Upper lobe of right lung (tissue), 1 donor: ENCODE measurements at regions not wholly inside any gene's neighbourhood (a gene's known extent, or its start where the extent isn't known, plus 50 kb on each side); places are given as distances from the start of the nearest gene placed in this dataset.
"Not testable (repeated sequence)": the region's sequence is repeated elsewhere in the genome, so short reads cannot be mapped to it uniquely, and the experiment has no call there.

ENCODE experiments used
- ATAC-seq: fragments of 200-7000 bp; cut with Tn5 transposase; one replicate; pipeline ENCODE4 v1.9.1; 2020; ENCODE audit warnings: mild to moderate bottlenecking, moderate library complexity
- DNase-seq: peaks from one replicate; pipeline ENCODE4 v3.0.0-alpha.2; 2020
- H3K27ac ChIP-seq: fragments of 200-600 bp; one replicate; pipeline ENCODE4 v1.8.0; 2022
- H3K27me3 ChIP-seq: fragments of 200-600 bp; one replicate; pipeline ENCODE4 v1.8.0; 2022; ENCODE audit warnings: mild to moderate bottlenecking
- H3K36me3 ChIP-seq: fragments of 200-600 bp; one replicate; pipeline ENCODE4 v1.8.0; 2022
- H3K4me1 ChIP-seq: fragments of 200-600 bp; one replicate; pipeline ENCODE4 v1.8.0; 2022
- H3K4me3 ChIP-seq: fragments of 200-600 bp; one replicate; pipeline ENCODE4 v1.8.0; 2022; ENCODE audit warnings: mild to moderate bottlenecking
- H3K9me3 ChIP-seq: fragments of 200-600 bp; one replicate; pipeline ENCODE4 v1.8.0; 2022
- CTCF ChIP-seq: fragments of 200-600 bp; IDR thresholded peaks from one replicate; pipeline ENCODE4 v1.8.0; 2022; ENCODE audit warnings: antibody characterized with exemption
- intact Hi-C: fragments of 100-400 bp; cut with DNase I; formaldehyde crosslinking; loops from one replicate; pipeline ENCODE4 v1.11.0; 2022
- donor health status: DM: no; HTN: yes; CAD: no; lungs with severe emphysema.

GRCh38 chr3:159672728-159673688 lies 315.6 kb upstream of the IL12A start:
- H3K27ac ChIP-seq, result no peak overlapping the region
- ATAC-seq, result no peak
- intact Hi-C loops, result no loop called here

GRCh38 chr3:159674583-159674982 lies 314.1 kb upstream of the IL12A start:
- Histone ChIP-seq H3K4me1 (no peaks in the 10 kb centered on the region), H3K36me3 (no peaks in the 10 kb centered on the region), H3K4me3 (no peak overlapping the region), H3K27me3 (no peaks in the 10 kb centered on the region), H3K27ac (no peak overlapping the region), H3K9me3 (no peaks in the 10 kb centered on the region)
- ATAC-seq, result no peak
- intact Hi-C loops, result no loop called here
- no peak for DNase-seq
- TF ChIP-seq CTCF, result no peak

More at GRCh38 chr3:159672728-159673688, 315.6 kb upstream of the IL12A start:
- no peaks in the 10 kb centered on the region for H3K27me3 ChIP-seq
- H3K9me3 ChIP-seq, result no peaks in the 10 kb centered on the region
- no peak for TF ChIP-seq CTCF
- H3K4me3 ChIP-seq, result no peak overlapping the region
- no peaks in the 10 kb centered on the region for H3K4me1 ChIP-seq
- no peak for DNase-seq
- H3K36me3 ChIP-seq, result no peaks in the 10 kb centered on the region

GRCh38 chr3:159675285-159675684 lies 313.4 kb upstream of the IL12A start:
- H3K27me3 ChIP-seq, result no peaks in the 10 kb centered on the region
- intact Hi-C loops, result no loop called here
- no peak for TF ChIP-seq CTCF
- no peak overlapping the region for H3K27ac ChIP-seq
- DNase-seq (no peak), ATAC-seq (no peak)
- H3K9me3 ChIP-seq, result no peaks in the 10 kb centered on the region
- H3K4me3 ChIP-seq, result no peak overlapping the region
- no peaks in the 10 kb centered on the region for H3K36me3 ChIP-seq
- no peaks in the 10 kb centered on the region for H3K4me1 ChIP-seq

- Histone ChIP-seq H3K9me3 (no peaks in the 10 kb centered on the region), H3K4me3 (no peak overlapping the region), H3K4me1 (no peaks in the 10 kb centered on the region), H3K27ac (no peak overlapping the region), H3K36me3 (no peaks in the 10 kb centered on the region), H3K27me3 (no peaks in the 10 kb centered on the region)
- DNase-seq (no peak), ATAC-seq (no peak)
- intact Hi-C loops, result no loop called here
- no peak for TF ChIP-seq CTCF
These were observed 308.7 kb upstream of the IL12A start for GRCh38 chr3:159679900-159680299.

GRCh38 chr3:159681717-159682116 lies 306.9 kb upstream of the IL12A start:
- H3K27ac ChIP-seq, H3K4me3 ChIP-seq, H3K36me3 ChIP-seq, intact Hi-C loops, H3K9me3 ChIP-seq, DNase-seq, H3K4me1 ChIP-seq, H3K27me3 ChIP-seq, ATAC-seq: not testable (repeated sequence)

- no peak for ATAC-seq
- Histone ChIP-seq H3K36me3 (no peaks in the 10 kb centered on the region), H3K4me1 (no peaks in the 10 kb centered on the region), H3K4me3 (no peak overlapping the region), H3K9me3 (peaks cover 6% of the 10 kb centered on the region), H3K27ac (no peak overlapping the region), H3K27me3 (no peaks in the 10 kb centered on the region)
- no peak for DNase-seq
- no peak for TF ChIP-seq CTCF
- intact Hi-C loops, result no loop called here
These were observed 302.8 kb upstream of the IL12A start for GRCh38 chr3:159685801-159686200.
